CD14-positive monocyte (primary cell): ENCODE measurements at regions not wholly inside any gene's neighbourhood (a gene's known extent, or its start where the extent isn't known, plus 50 kb on each side); places are given as distances from the start of the nearest gene placed in this dataset.
A peak's percentile ranks its signal among the peaks of the same experiment; 100 is the strongest.
"Not testable (repeated sequence)": the region's sequence is repeated elsewhere in the genome, so short reads cannot be mapped to it uniquely, and the experiment has no call there.

Experiments used
- DNase-seq, 3 donors: peaks; one replicate each; pipeline ENCODE4 v3.0.0-alpha.2; 2011 to 2022
- H2AFZ ChIP-seq: 2 replicates; pipeline ENCODE4 v1.6.0; 2012; ENCODE audit warnings: mild to moderate bottlenecking, low read depth, low read length, inconsistent platforms; ENCODE audit not compliant: insufficient read depth, poor library complexity, severe bottlenecking
- H3K27ac ChIP-seq, 2 donors: 1 replicate in 1 of 2; 2 replicates in 1 of 2; pipeline ENCODE4 v1.5.1; 2012 to 2013; ENCODE audit warnings: low read length in 2 of 2, control low read depth in 1 of 2, inconsistent platforms in 1 of 2, low read depth in 1 of 2, mild to moderate bottlenecking in 1 of 2
- H3K27me3 ChIP-seq, 2 donors: one replicate each; pipeline versions ENCODE4 v1.6.0 to v1.6.1; 2011 to 2013; ENCODE audit warnings: low read length in 2 of 2; ENCODE audit not compliant: control insufficient read depth in 2 of 2, insufficient read depth in 2 of 2
- H3K36me3 ChIP-seq, 2 donors: replicated peaks in 1 of 2; 1 replicate in 1 of 2; 2 replicates in 1 of 2; pipeline versions ENCODE4 v1.5.1 to v1.6.1; 2012 to 2013; ENCODE audit warnings: low read length in 2 of 2, control low read depth in 1 of 2, inconsistent platforms in 1 of 2, mild to moderate bottlenecking in 1 of 2; ENCODE audit not compliant: insufficient read depth in 2 of 2, control insufficient read depth in 1 of 2
- H3K4me1 ChIP-seq, 2 donors: 1 replicate in 1 of 2; 2 replicates in 1 of 2; pipeline versions ENCODE4 v1.5.1 to v1.6.1; 2012 to 2013; ENCODE audit warnings: low read length in 2 of 2, control low read depth in 1 of 2, inconsistent platforms in 1 of 2, mild to moderate bottlenecking in 1 of 2, moderate library complexity in 1 of 2; ENCODE audit not compliant: insufficient read depth in 2 of 2, control insufficient read depth in 1 of 2
- H3K4me2 ChIP-seq: replicated peaks from 2 replicates; pipeline ENCODE3; 2012; ENCODE audit warnings: low read length, moderate library complexity, mild to moderate bottlenecking; ENCODE audit not compliant: poor library complexity, severe bottlenecking; ENCODE audit errors: extremely low read depth
- H3K4me3 ChIP-seq, 3 experiments: fragments of 200-600 bp in 1 of 3; sonication (generic) in 1 of 3; replicated peaks in 1 of 3; 1 replicate in 2 of 3; 2 replicates in 1 of 3; pipeline ENCODE4 v1.5.1; 2011 to 2013; ENCODE audit warnings: low read length in 3 of 3, mild to moderate bottlenecking in 3 of 3, control low read depth in 2 of 3, low read depth in 2 of 3, inconsistent platforms in 1 of 3, moderate library complexity in 1 of 3
- H3K79me2 ChIP-seq: 2 replicates; pipeline ENCODE4 v1.6.0; 2012; ENCODE audit warnings: mild to moderate bottlenecking, control low read depth, inconsistent platforms, low read length, moderate library complexity; ENCODE audit not compliant: insufficient read depth
- H3K9ac ChIP-seq: 2 replicates; pipeline ENCODE4 v1.6.0; 2017; ENCODE audit warnings: low read length, mild to moderate bottlenecking; ENCODE audit not compliant: insufficient read depth, poor library complexity, severe bottlenecking
- H3K9me3 ChIP-seq, 2 donors: replicated peaks in 1 of 2; 1 replicate in 1 of 2; 2 replicates in 1 of 2; pipeline versions ENCODE4 v1.5.1 to v1.6.1; 2012 to 2013; ENCODE audit warnings: low read length in 2 of 2, control low read depth in 1 of 2; ENCODE audit not compliant: control insufficient read depth in 1 of 2, insufficient read depth in 1 of 2
- H4K20me1 ChIP-seq: 2 replicates; pipeline ENCODE4 v1.6.0; 2012; ENCODE audit warnings: mild to moderate bottlenecking, low read length, control low read depth, moderate library complexity; ENCODE audit not compliant: insufficient read depth
- H3K27ac Mint-ChIP-seq, 7 donors: one replicate each; pipeline ENCODE4 v1.8.0; 2020; ENCODE audit warnings: mild to moderate bottlenecking in 7 of 7, mixed read lengths in 7 of 7, moderate library complexity in 6 of 7, inconsistent platforms in 2 of 7
- H3K27me3 Mint-ChIP-seq, 3 donors: one replicate each; pipeline ENCODE4 v1.8.0; 2021 to 2022; ENCODE audit warnings: low read depth in 3 of 3, mild to moderate bottlenecking in 3 of 3, mixed read lengths in 3 of 3, moderate library complexity in 3 of 3, inconsistent platforms in 1 of 3
- H3K36me3 Mint-ChIP-seq, 2 donors: one replicate each; pipeline ENCODE4 v1.8.0; 2020; ENCODE audit warnings: mixed read lengths in 2 of 2, inconsistent platforms in 1 of 2, mild to moderate bottlenecking in 1 of 2
- H3K4me1 Mint-ChIP-seq: one replicate; pipeline ENCODE4 v1.8.0; 2020; ENCODE audit warnings: mild to moderate bottlenecking, mixed read lengths
- H3K4me3 Mint-ChIP-seq, 2 donors: one replicate each; pipeline ENCODE4 v1.8.0; 2020; ENCODE audit warnings: mild to moderate bottlenecking in 2 of 2, mixed read lengths in 2 of 2, moderate library complexity in 1 of 2
- H3K9me3 Mint-ChIP-seq, 7 donors: one replicate each; pipeline ENCODE4 v1.8.0; 2020 to 2022; ENCODE audit warnings: mixed read lengths in 7 of 7, mild to moderate bottlenecking in 6 of 7, moderate library complexity in 6 of 7, inconsistent platforms in 2 of 7
- CTCF ChIP-seq: fragments of 200-600 bp; IDR thresholded peaks from one replicate; pipeline ENCODE4 v1.8.0; 2022; ENCODE audit warnings: antibody characterized with exemption, mild to moderate bottlenecking
- WGBS: methylation state at CpG from one replicate; pipeline ENCODE4 v1.1.5; 2013; ENCODE audit warnings: missing lambda C conversion rate; ENCODE audit not compliant: insufficient coverage; 5-methylcytosine and 5-hydroxymethylcytosine counted together
- intact Hi-C, 2 donors: fragments of 100-400 bp; cut with micrococcal nuclease; formaldehyde crosslinking; loops; one replicate each; pipeline versions ENCODE4 v1.15.0 to v1.15.1; 2023

- H3K79me2 ChIP-seq: no peaks in the 10 kb centered on the region
- H3K36me3 ChIP-seq: no peaks in the 10 kb centered on the region
Measured at GRCh38 chr14:105858676-105859025, 332.3 kb downstream of the TMEM121 start.

GRCh38 chr14:105859073-105859716 is 332.8 kb downstream of the TMEM121 start:
- H3K36me3 Mint-ChIP-seq, H3K4me3 ChIP-seq, H3K4me1 ChIP-seq, H2AFZ ChIP-seq, DNase-seq, H3K9me3 Mint-ChIP-seq, H4K20me1 ChIP-seq, H3K27ac ChIP-seq, H3K79me2 ChIP-seq, H3K4me2 ChIP-seq, H3K36me3 ChIP-seq, H3K9ac ChIP-seq, intact Hi-C loops: not testable (repeated sequence)
- Mint-ChIP-seq H3K4me1 (peaks cover 10% of the 10 kb centered on the region), H3K27me3 (peaks cover 49 to 58% (median 57%) of the 10 kb centered on the region in 3 donors), H3K27ac (peak overlapping the region in 1 of 7 donors; percentile 26), H3K4me3 (peak overlapping the region in 1 of 2 donors; percentile 31)
- Histone ChIP-seq H3K9me3 (peaks cover 0 to 15% of the 10 kb centered on the region in 2 donors), H3K27me3 (peaks cover 15 to 58% of the 10 kb centered on the region in 2 donors)
- 73% methylated on average over 13 of the region's 16 CpGs for WGBS

More at GRCh38 chr14:105858676-105859025, 332.3 kb downstream of the TMEM121 start:
- no peaks in the 10 kb centered on the region for H3K4me1 ChIP-seq
- peak overlapping the region in 1 of 2 donors; percentile 20 for H3K27ac ChIP-seq
- no peak for DNase-seq
- intact Hi-C loops: no loop called here
- Mint-ChIP-seq H3K36me3 (peaks cover 0 to 6% of the 10 kb centered on the region in 2 donors), H3K9me3 (peaks cover 0 to 7% (median 0%) of the 10 kb centered on the region in 7 donors), H3K27me3 (peaks cover 44 to 53% (median 51%) of the 10 kb centered on the region in 3 donors), H3K27ac (peak overlapping the region in 2 of 7 donors; percentile 32 to 76), H3K4me3 (peak overlapping the region; percentile 46 to 58), H3K4me1 (peaks cover 10% of the 10 kb centered on the region)
- H2AFZ ChIP-seq: no peak overlapping the region
- no peak overlapping the region for H3K9ac ChIP-seq
- H3K4me3 ChIP-seq: no peak overlapping the region
- peaks cover 0 to 12% of the 10 kb centered on the region in 2 donors for H3K9me3 ChIP-seq
- WGBS: 90% methylated on average over 1 of the region's 4 CpGs
- peaks cover 15 to 52% of the 10 kb centered on the region in 2 donors for H3K27me3 ChIP-seq
- H4K20me1 ChIP-seq: no peaks in the 10 kb centered on the region
- TF ChIP-seq CTCF: no peak
- no peak overlapping the region for H3K4me2 ChIP-seq
